SK-MEL-5 (cell line): ENCODE measurements at regions not wholly inside any gene's neighbourhood (a gene's known extent, or its start where the extent isn't known, plus 50 kb on each side); places are given as distances from the start of the nearest gene placed in this dataset.

ENCODE experiments used
- DNase-seq: peaks from one replicate; pipeline ENCODE4 v3.0.0-alpha.2; 2016; ENCODE audit warnings: low read depth, low spot score
- in situ Hi-C: cut with HindIII; loops from 2 replicates; pipeline ENCODE4 v1.10.0; 2016; ENCODE audit warnings: low sequenced_read_pairs, high pct_unique_total_duplicates, low pct_unique_long_range_greater_than_20kb

GRCh38 chr1:71273334-71273733, 192.5 kb upstream of the ZRANB2 start:
- in situ Hi-C loops, result no loop called here
- DNase-seq, result no peak

DNA sequence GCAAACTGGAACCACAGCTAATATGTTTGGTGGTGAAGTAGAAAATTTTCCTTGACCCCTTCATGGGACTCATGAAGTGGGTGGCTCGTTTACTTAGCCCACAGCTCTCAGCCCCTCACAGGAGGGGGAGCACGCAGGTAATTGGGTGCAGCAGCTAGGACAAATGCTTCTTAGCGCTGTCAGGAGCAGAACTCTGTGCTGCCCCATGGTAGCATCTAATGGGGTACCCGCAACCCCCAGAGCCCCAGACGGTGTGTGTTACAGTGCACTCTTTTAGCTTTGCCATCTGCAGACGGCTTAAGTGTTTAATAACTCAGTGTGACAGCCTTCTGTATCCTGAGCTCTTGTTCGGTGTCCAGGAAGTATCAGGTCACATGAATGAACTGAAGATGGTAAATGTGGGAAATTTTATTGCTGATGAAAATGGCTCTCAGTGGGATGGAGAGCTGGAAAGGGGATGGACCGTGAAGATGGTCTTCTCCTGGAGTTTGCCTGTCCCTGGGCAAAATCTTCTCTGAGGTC, 189.6 kb upstream of the ZRANB2 start:
- in situ Hi-C loops, result no loop called here
- no peak for DNase-seq

DNA sequence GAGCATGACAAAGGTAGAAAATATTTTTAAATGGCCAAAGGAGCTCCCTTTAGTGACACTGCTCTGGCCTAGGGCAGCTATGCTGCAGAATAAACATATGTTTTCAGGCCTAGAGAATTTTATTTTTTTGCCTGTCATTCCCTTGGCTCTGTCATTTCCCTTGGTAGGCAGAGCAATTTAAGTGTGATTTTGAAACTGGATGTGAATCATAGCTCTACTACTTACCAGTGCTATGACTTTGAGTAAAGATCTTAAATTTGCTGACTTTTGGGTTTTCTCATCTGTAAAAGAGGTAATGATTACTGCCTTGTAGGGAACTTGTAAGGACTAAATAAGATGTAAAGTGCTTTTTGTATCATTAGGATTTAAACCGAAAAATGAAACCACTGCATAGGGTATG, 189.0 kb upstream of the ZRANB2 start:
- in situ Hi-C loops, result no loop called here
- no peak for DNase-seq

DNA sequence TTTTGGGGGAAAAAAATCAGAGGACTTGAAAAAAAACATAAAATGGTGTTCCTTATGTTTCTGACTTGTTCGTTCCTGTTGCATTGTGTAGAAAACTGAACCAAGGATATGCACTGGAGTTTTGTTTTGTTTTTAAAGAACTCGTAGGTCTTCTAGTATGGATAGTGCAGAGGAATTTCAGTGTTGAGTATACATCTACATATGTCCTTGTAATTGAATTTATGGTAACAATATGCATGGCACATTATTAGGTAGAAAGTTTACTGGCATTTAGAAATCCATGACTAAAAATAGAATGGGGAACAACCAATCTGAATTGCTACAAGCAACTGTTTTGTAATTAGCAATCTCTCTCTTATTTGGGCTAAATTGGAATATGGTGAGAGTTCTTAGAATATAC, 188.3 kb upstream of the ZRANB2 start:
- in situ Hi-C loops, result no loop called here
- DNase-seq, result no peak

GRCh38 chr1:71267220-71267619, 186.4 kb upstream of the ZRANB2 start:
- no peak for DNase-seq
- in situ Hi-C loops, result no loop called here

DNA sequence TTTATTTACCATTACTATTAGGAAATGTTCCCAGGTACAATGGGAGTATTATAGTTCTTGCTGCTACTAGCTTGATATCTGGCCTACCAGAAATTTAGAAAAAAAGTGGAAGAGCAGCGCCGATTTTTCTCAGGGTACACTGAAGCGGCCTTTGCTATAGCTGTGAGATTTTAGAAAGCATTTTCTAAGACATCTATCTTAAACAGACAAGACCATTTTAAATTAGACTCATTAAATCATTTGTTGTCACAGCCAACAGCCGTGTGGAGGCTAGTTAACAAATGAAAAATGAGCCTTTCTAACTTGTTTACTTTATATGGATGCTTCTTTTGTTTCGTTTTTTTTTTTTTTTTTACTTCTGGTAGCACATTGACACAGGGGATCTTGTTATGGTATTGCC, 183.2 kb upstream of the ZRANB2 start:
- no peak for DNase-seq
- in situ Hi-C loops, result no loop called here

- in situ Hi-C loops, result no loop called here
- DNase-seq, result no peak
Measured at GRCh38 chr1:71262970-71263369, 182.1 kb upstream of the ZRANB2 start.

DNA sequence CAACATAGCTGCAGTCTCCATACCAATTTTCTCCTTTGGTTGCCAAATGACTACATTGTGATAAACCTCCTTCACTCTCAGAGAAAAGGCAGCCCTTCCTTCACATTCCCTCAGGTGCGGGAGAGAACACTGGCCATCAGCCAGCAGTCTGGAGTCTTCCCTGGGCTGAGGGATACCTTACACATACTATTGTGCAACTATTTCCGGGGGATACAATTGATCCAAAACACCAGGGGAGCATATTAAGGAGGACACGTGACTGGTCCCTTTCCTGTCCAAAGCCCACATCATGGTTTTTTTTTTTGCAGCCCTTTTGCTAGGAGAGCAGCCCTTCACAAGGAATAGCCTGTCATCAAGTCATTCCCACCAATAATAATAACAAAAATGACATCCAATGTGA, 172.1 kb upstream of the ZRANB2 start:
- in situ Hi-C loops, result no loop called here

GRCh38 chr1:71245246-71245645, 164.4 kb upstream of the ZRANB2 start:
- in situ Hi-C loops, result no loop called here

More for the DNA sequence above, 172.1 kb upstream of the ZRANB2 start:
- DNase-seq, result no peak

GRCh38 chr1:71242239-71242638, 161.4 kb upstream of the ZRANB2 start:
- in situ Hi-C loops, result no loop called here
- no peak for DNase-seq

More at GRCh38 chr1:71245246-71245645, 164.4 kb upstream of the ZRANB2 start:
- no peak for DNase-seq

GRCh38 chr1:71240656-71241055, 159.8 kb upstream of the ZRANB2 start:
- in situ Hi-C loops, result no loop called here
- DNase-seq, result no peak

DNA sequence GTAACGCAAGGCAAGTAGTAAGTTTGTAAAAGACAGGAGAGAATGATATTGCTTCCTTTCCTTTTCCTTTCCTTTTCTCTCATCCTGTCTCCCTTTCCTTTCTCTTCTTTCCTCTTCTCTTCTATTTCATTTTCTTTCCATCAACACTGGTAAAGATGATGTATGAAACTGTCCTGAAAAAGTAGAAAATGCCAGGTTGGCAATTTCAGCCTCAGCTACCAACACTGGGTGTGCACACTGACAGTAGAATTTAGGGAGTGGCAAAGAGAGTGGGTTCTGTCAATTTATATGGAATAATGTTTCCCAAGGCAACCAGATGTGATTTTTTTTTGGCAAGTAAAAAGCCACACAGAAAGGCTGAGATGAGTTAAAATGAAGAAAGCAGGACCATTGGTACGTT, 155.7 kb upstream of the ZRANB2 start:
- in situ Hi-C loops, result no loop called here
- no peak for DNase-seq

GRCh38 chr1:71233645-71234044, 152.8 kb upstream of the ZRANB2 start:
- in situ Hi-C loops, result no loop called here
- no peak for DNase-seq

- DNase-seq, result no peak
- in situ Hi-C loops, result no loop called here
Measured at GRCh38 chr1:71232786-71233185, 152.0 kb upstream of the ZRANB2 start.

- in situ Hi-C loops, result no loop called here
- DNase-seq, result no peak
Measured at GRCh38 chr1:71232166-71232763, 151.4 kb upstream of the ZRANB2 start.

- in situ Hi-C loops, result no loop called here
Measured at GRCh38 chr1:71231751-71232150, 150.9 kb upstream of the ZRANB2 start.

GRCh38 chr1:71228742-71229365, 148.0 kb upstream of the ZRANB2 start:
- DNase-seq, result no peak
- in situ Hi-C loops, result no loop called here

More at GRCh38 chr1:71231751-71232150, 150.9 kb upstream of the ZRANB2 start:
- no peak for DNase-seq

DNA sequence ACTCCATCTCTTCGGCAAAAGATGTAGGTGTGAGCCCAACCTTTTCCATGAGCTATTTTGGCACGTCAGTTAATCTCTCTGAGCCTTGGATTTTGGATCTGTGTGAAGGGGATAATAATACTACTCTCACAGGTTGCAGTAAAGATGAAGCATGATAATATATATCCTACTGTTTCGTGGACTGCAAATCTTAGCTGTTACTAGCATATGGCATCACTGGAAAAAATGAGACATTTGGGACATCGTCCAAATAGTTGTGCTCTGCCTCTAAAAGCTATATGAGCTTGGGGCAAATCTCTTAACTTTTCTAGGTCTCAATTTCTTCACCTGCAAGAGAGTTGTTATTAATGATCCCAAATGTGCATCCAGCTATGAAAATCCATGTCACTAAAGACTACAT, 147.4 kb upstream of the ZRANB2 start:
- DNase-seq, result no peak
- in situ Hi-C loops, result no loop called here

DNA sequence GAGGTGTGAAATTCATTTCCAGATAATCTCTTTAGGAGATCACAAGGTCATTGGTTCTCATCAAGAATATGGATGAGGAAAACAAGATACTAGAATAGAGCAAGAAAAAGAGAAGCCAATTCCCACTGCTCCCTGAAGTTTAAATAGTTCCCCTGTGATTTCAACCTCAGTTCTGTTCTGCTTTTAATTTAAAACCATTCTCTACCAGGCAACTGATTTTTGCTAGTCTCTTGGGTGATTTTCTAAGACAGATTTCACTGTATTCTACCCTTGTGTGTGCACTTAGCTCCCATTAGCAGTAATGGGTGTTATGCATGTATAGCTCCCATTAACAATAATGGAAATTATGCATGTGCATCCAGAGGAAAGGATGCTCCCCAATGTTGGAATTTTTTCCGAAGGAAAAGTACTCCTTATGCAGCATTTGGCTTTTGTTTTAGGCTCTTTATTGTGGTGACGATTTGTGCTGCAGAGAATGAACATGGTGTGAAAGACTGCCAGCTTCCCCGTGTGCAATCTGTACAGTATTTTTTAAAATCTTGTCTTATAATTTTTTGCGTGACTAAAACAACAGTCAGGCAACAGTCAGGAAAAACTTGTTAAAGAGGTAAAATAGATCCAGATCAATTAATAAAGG, 144.0 kb upstream of the ZRANB2 start:
- in situ Hi-C loops, result no loop called here
- DNase-seq, result no peak
